ENCODE measurements at regions not wholly inside any gene's neighbourhood (a gene's known extent, or its start where the extent isn't known, plus 50 kb on each side); places are given as distances from the start of the nearest gene placed in this dataset.

- FAIRE-seq (no peak), DNase-seq (ENCODE audit: extremely low spot score, insufficient read length, low read depth) (no peak)
These were observed 136.3 kb upstream of the MLIP start for GRCh38 chr6:53974941-53975340.

- DNase-seq (ENCODE audit: extremely low spot score, insufficient read length, low read depth) (no peak), FAIRE-seq (no peak)
These were observed 135.2 kb upstream of the MLIP start for GRCh38 chr6:53975941-53976615.

GRCh38 chr6:53977551-53977950 is 133.7 kb upstream of the MLIP start:
- FAIRE-seq = no peak

DNA sequence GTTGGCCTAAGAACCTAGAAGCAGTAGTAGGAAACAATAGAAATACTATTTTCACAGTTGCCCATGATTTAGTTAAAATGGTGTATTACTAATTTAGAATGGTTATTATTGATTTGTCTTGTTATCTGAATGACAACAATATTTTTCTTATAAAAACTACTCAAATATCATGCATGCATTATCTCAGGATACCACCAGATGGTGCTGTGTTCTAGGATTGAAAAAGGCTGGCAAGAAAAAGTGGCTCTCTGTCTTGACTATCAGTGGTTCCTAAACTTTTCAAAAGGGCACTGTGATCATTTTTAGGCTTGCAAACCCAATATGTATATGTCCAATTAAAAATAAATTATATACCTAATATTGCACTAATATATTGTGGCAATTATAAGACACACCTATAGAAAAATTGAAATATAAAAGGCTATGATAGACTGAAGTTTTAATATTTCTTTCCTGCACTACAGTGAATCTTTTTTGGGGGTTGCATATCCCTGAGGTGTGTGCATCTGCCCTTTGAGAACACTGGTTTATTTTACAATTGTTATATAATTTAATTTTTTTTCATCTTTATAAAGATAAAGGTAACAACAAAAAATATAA is 131.7 kb upstream of the MLIP start:
- FAIRE-seq (peak; percentile 62), DNase-seq (ENCODE audit: extremely low spot score, insufficient read length, low read depth) (peak; percentile 5)

More at GRCh38 chr6:53977551-53977950, 133.7 kb upstream of the MLIP start:
- no peak for DNase-seq (ENCODE audit: extremely low spot score, insufficient read length, low read depth)

GRCh38 chr6:53982366-53983050 is 128.7 kb upstream of the MLIP start:
- FAIRE-seq (no peak), DNase-seq (ENCODE audit: extremely low spot score, insufficient read length, low read depth) (no peak)

GRCh38 chr6:53983301-53983700 is 127.9 kb upstream of the MLIP start:
- no peak for FAIRE-seq
- DNase-seq (ENCODE audit: extremely low spot score, insufficient read length, low read depth) = no peak

DNA sequence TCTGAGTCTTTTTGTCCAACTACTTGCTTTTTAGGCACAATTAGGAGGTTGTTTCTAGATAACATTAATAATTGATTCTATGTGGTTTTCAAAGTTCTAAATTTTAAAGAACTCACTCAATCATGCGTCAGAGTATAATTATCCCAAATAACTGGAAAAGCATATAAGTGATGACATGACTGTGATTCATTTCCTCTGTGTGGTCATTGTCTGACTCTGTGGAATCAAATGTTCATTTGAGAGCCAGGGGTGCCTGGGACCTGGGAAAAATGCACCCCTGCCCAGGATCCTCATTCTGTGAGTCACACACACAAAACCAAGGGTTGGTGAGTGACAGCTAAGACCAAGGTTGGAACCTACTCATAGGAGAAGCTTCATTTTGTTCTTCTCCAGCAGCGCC is 127.1 kb upstream of the MLIP start:
- DNase-seq (ENCODE audit: extremely low spot score, insufficient read length, low read depth) (no peak), FAIRE-seq (no peak)

DNA sequence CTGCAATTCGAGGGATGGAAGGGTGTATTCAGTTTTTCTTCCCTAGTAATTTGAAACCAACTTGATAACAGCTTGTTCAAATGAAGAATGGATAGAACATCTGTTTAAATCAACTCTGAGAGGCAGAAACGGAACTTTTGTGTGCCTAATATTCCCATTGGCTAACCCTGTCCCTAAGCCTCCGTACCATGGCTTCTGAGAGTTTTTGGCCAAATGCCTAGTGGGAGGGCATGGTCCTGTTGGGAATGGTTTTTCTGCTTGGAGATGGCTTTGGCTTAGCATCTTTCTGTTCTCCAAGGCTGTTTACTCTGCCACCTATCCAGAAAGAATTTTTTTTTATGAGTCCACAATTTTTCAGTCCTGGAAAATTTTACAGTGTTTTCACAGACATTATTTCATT is 126.7 kb upstream of the MLIP start:
- FAIRE-seq (no peak), DNase-seq (ENCODE audit: extremely low spot score, insufficient read length, low read depth) (no peak)

- DNase-seq (ENCODE audit: extremely low spot score, insufficient read length, low read depth) = no peak
- no peak for FAIRE-seq
These were observed 125.9 kb upstream of the MLIP start for GRCh38 chr6:53985366-53985765.

- FAIRE-seq (peak; percentile 79), DNase-seq (ENCODE audit: extremely low spot score, insufficient read length, low read depth) (peak; percentile 11)
These were observed 125.0 kb upstream of the MLIP start for GRCh38 chr6:53986165-53986720.

DNA sequence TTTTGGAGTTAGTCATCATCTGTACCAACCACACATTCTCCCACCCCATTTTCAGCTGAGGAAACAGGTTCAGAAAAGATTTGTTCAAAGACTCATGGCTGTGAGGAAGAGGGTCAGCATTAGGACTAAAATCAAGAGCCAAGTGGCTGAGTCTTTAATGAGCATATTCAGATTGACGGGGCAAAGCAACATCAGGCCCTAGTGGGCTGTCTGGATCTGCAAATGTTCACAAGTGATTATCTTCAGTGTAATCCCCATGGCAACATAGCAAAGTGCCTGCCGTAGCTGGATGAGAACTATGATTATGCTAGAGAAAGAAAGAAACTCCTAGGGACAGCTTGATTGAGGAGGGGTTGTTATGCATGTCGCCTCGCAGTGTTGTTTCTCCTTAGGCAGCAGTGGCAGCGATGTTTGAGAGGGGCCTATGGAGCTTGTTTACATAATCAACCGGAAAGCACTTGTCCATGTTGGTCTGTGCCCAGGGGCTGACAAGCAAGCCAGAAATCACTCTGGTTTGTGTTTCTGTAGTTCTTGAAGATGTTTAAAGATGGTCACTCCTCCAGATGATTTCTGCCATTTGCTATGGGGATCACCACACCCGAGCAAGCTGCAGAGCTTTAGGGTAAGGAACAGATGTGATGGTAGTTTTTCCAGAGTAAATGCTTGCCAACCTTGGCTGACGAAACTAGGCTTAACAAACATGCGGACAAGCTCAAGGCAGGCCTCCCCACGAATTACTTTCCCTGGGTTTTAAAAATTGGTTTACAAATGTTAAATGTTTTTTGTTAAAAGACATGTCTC is 124.3 kb upstream of the MLIP start:
- DNase-seq (ENCODE audit: extremely low spot score, insufficient read length, low read depth) = no peak
- no peak for FAIRE-seq

- DNase-seq (ENCODE audit: extremely low spot score, insufficient read length, low read depth) (no peak), FAIRE-seq (no peak)
These were observed 123.7 kb upstream of the MLIP start for GRCh38 chr6:53987522-53987888.

DNA sequence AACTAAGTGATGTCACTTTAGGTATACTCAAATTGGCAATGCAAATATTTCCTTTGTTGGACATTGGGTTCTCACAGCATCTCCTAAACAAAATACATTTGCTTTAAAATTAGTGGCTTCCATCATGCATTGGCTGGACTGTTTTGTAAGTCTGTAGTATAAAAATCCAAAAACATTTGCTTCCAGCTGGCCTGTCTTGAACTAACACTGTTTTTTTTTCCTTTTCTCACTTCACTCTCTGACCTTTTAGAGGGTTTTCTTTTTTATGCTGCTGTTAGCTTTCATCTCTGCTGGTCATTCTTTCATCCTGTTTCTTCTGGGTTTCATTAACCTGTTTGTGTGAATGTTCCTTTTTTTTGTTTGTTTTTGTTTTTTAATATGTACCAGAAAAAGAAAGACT is 121.7 kb upstream of the MLIP start:
- FAIRE-seq = no peak
- DNase-seq (ENCODE audit: extremely low spot score, insufficient read length, low read depth) = no peak

GRCh38 chr6:53992522-53992921 is 118.7 kb upstream of the MLIP start:
- no peak for DNase-seq (ENCODE audit: extremely low spot score, insufficient read length, low read depth)
- no peak for FAIRE-seq

- FAIRE-seq = no peak
- DNase-seq (ENCODE audit: extremely low spot score, insufficient read length, low read depth) = no peak
These were observed 117.0 kb upstream of the MLIP start for GRCh38 chr6:53994201-53994600.

DNA sequence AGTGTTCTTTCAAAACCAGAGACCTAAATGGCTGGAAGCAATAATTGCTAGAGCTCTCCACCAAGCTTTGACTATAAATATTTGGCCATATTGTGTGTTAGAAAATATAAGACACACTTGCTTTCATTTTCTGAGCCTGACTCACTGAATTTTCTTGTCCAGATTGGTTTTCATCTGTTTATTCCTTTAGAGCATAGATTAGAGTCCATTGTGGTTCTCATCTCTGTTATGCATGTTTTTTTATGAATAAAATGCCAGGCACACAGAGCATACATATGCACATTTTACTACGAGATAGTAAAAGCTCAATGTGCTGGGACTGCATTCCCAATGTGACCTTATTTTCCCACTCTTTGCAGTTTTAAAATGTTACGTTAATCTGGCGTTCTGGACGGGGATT is 115.3 kb upstream of the MLIP start:
- no peak for DNase-seq (ENCODE audit: extremely low spot score, insufficient read length, low read depth)
- no peak for FAIRE-seq

DNA sequence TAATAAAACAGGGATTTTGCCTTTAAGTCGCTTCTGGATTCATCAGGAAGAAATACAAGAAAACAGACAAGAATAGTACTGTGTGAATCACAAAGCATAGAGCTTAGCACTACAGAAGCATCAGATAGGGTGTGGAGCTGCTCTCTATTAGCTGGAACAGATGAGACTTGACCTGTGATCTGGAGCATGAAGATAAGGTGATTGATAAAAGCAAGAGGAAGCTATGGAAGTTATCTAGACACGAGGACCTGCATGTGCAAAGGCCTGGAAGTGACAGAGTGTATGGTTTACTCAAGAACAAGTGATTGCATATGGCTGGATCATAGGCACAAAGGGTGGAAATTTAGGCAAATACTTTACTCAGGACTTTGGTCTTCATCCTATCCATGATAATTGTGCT is 112.9 kb upstream of the MLIP start:
- FAIRE-seq = no peak
- DNase-seq (ENCODE audit: extremely low spot score, insufficient read length, low read depth) = no peak

DNA sequence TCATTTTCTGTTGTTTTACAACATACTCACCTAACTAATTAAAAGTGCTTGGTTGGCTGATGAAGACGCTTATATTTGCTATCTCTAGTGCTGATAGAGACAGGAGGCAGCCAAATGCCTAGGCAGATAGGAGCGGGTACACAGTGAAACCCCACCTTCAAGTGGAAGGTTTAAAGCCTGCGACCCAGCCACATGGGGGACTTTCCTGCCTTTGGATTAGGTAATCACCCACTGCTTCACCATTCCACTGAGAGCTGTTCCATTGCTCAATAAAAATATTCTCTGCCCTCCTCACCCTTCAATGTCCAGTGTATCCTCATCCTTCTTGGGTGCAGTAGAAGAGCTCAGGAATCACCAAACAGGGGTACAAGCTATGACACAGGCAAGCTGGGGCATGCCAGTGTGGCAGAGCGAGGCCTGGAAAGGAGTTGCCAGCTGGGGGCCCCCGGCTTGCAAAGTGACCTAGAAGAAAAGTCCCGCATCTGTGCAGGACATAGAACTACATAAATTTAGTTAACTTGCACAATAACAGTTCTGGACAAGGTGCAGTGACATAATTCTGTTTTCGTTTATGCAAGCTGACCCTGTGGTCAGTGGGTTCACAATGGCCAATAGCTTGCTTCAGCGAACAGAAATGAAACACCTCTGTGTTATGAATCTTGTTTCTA is 112.0 kb upstream of the MLIP start:
- DNase-seq (ENCODE audit: extremely low spot score, insufficient read length, low read depth) (no peak), FAIRE-seq (no peak)

- FAIRE-seq = no peak
These were observed 109.1 kb upstream of the MLIP start for GRCh38 chr6:54002116-54002515.

GRCh38 chr6:54003316-54003715 is 107.9 kb upstream of the MLIP start:
- DNase-seq (ENCODE audit: extremely low spot score, insufficient read length, low read depth) = no peak
- FAIRE-seq = no peak

More at GRCh38 chr6:54002116-54002515, 109.1 kb upstream of the MLIP start:
- no peak for DNase-seq (ENCODE audit: extremely low spot score, insufficient read length, low read depth)

Data from GM18507 (cell line).